GM12875 (cell line): ENCODE measurements at regions not wholly inside any gene's neighbourhood (a gene's known extent, or its start where the extent isn't known, plus 50 kb on each side); places are given as distances from the start of the nearest gene placed in this dataset.

ENCODE experiments used
- H3K4me3 ChIP-seq: one replicate; pipeline ENCODE4 v1.5.1; 2011; ENCODE audit warnings: low read depth, low read length, control low read depth
- CTCF ChIP-seq: IDR thresholded peaks from 2 replicates; pipeline ENCODE4 v1.5.1; 2011; ENCODE audit warnings: low read depth, mild to moderate bottlenecking, control low read depth, inconsistent platforms, low read length, moderate library complexity, borderline replicate concordance; ENCODE audit not compliant: insufficient read depth

DNA sequence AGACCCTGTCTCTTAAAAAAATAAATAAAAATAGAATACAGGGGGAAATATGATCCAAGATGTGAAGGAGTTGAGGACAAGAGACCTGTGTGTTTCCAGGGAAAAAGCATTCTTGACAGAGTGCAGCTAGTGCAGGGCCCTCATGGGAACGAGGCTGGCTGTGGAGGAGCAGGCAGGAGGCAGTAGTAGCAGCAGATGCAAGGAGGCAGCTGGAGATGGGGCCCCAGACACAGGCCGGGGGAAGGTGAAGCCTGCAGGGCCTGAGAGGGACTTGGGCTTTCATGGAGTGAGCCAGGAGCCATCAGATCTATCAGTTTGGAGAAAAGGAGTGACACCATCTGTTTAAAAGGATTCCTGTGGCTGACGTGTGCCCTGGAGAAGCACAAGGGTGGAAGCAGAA, 71.4 kb upstream of the ZNF438 start:
- TF ChIP-seq CTCF: no peak
- H3K4me3 ChIP-seq: no peak overlapping the region

DNA sequence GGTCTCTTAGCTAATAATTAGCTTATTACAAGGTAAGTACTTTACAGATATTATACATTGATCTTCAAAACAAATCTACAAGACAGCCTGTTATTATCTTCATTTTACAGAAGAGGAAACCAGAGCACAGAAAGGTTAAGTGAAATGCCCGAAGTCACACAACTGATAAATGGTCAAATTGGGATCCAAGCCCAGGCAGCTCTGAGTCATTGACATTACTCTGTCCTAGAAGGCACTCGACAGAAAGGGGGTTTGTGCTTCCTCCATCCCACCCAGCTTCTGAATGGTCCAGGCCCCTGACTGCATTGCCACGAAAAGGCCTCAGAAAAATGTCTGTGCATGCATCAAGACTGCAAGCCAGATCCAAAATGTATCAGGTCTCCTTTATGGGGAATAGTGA, 81.3 kb upstream of the ZNF438 start:
- no peak overlapping the region for H3K4me3 ChIP-seq
- no peak for TF ChIP-seq CTCF

- no peak for TF ChIP-seq CTCF
- H3K4me3 ChIP-seq: no peak overlapping the region
Observed at GRCh38 chr10:31116226-31116625, 84.6 kb upstream of the ZNF438 start.

DNA sequence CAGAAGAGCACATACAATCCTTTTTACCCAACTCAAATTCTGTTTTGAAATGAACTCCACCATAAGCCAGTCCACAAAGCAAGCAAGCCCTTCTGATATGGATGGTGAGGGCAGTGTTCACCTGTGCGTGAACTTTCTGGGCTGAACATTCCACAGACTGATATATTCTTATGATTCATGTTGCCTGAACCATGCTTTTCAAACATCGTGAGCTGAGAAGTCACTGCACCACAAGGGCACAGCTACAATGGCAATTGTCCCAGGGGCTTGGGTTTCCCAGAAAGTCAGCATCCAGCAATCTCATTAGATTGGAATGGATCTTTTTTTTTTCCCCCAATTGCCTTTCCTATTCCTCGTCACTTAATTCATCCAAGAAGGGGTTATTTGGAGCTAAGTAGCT, 86.9 kb upstream of the ZNF438 start:
- no peak for TF ChIP-seq CTCF
- H3K4me3 ChIP-seq: no peak overlapping the region

DNA sequence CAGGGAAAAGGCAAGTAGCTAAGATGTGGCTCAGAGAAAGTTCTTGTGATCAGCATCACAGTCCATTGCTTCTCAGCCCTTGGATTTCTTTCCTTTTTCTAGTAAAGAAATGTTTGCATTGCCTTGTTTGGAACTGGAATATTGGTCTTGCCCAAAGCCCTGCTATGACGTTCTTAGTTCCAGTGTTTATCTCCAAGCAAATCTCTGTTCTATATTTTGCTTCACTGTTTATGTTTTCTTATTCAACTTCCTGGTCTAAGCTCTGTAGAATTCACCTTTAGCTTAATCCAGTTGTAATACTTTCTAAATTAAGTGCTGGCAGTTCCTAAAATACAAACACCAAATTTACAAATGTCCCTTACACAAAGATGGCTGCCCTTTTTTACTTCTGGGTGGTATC, 88.7 kb upstream of the ZNF438 start:
- TF ChIP-seq CTCF: no peak
- no peak overlapping the region for H3K4me3 ChIP-seq

DNA sequence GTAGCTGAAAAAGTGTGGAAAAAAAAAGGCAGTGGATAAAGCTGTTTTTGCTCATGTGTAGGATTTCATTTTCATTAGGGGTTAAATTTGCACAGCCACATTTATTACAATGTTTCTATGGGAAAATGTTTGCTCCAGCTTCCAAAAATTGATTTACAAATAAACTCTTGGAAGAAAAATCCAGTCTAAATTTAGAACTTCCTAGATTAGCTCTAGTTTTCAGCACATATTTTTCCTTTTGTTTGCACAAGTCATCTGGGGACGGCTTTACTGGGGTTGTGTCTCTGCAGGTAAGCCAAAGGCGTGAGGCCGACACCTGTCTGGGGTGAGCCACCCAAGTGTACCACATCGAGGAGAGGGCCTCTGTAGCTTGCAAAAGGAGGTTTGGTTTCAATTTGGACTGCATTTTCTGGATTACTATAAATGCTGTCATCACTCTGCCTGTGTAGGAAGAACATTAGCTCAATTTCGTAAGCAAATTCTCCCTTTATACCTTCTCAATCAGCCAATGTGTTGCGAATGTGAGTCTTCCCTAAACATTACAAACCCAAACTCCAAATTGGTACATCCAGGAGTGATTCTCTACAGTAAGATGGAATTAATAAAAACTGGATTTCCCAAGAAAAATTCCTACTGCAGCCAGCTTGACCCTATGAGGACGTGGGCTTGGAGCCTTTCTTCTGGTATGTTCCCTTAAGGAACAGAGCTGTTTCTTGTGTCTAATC, 89.5 kb upstream of the ZNF438 start:
- H3K4me3 ChIP-seq: no peak overlapping the region
- TF ChIP-seq CTCF: no peak

GRCh38 chr10:31121757-31122577, 90.3 kb upstream of the ZNF438 start:
- TF ChIP-seq CTCF: no peak
- H3K4me3 ChIP-seq: no peak overlapping the region
